HCT116 (cell line): ENCODE measurements at regions not wholly inside any gene's neighbourhood (a gene's known extent, or its start where the extent isn't known, plus 50 kb on each side); places are given as distances from the start of the nearest gene placed in this dataset.

Experiments
- ATAC-seq: fragments of 200-7000 bp; cut with Tn5 transposase; 2 replicates; pipeline ENCODE4 v1.9.1; 2020; ENCODE audit warnings: mild to moderate bottlenecking, moderate library complexity
- BruUV-seq: library from RNA; stranded (reverse); fragments of 400-500 nt; replicated peaks from 2 replicates; lab custom pipeline; 2021; lab: Mats Ljungman, UMichigan
- CTCF ChIA-PET: fragments of 300-600 bp; sonication (Branson Sonifier 250); formaldehyde crosslinking; loops from one replicate; lab custom pipeline; 2021; ENCODE audit warnings: antibody characterized with exemption; lab: Charles Lee
- POLR2A ChIA-PET: fragments of 300-600, 350-600 bp; sonication (Branson Sonifier 250); formaldehyde crosslinking; loops from one replicate; lab custom pipeline; 2021; ENCODE audit warnings: antibody characterized with exemption; lab: Charles Lee
- RAD21 ChIA-PET, 2 experiments: fragments of 300-600 bp; sonication (Branson Sonifier 250); formaldehyde crosslinking; loops; one replicate each; lab custom pipeline; 2023; ENCODE audit warnings: low total read pairs in 2 of 2; ENCODE audit not compliant: uncharacterized antibody in 2 of 2, unreplicated experiment in 2 of 2, low non-redundant PET in 1 of 2; lab: Charles Lee
- DNase-seq: peaks from one replicate; pipeline ENCODE4 v3.0.0-alpha.2; 2010; ENCODE audit warnings: low read depth, low spot score
- H2AFZ ChIP-seq: fragments of 200-600 bp; shearing (Covaris generic), sonication (generic); 2 replicates; pipeline ENCODE4 v1.6.1; 2017; ENCODE audit warnings: low read depth, mixed run types, mixed read lengths, antibody characterized with exemption, low read length; ENCODE audit not compliant: poor library complexity, severe bottlenecking
- H3K27ac ChIP-seq: 2 replicates; pipeline ENCODE4 v1.5.1; 2012; ENCODE audit warnings: low read depth, low read length
- H3K27me3 ChIP-seq: fragments of 200-600 bp; sonication (generic); 2 replicates; pipeline ENCODE4 v1.6.1; 2016; ENCODE audit warnings: mixed run types, low read length, mixed read lengths; ENCODE audit not compliant: insufficient read depth
- H3K36me3 ChIP-seq, 2 experiments: fragments of 200-500 bp in 1 of 2; fragments of 200-600 bp in 1 of 2; sonication (Bioruptor generic) in 1 of 2; sonication (generic) in 1 of 2; 2 replicates each; pipeline versions ENCODE4 v1.5.1 to v1.6.1; 2014 to 2016; ENCODE audit warnings: low read length in 2 of 2, inconsistent platforms in 1 of 2, mixed read lengths in 1 of 2, mixed run types in 1 of 2; ENCODE audit not compliant: insufficient read depth in 2 of 2, control insufficient read depth in 1 of 2
- H3K4me1 ChIP-seq, 2 experiments: fragments of 200-600 bp in 1 of 2; sonication (generic) in 1 of 2; 2 replicates each; pipeline versions ENCODE4 v1.5.1 to v1.6.1; 2012 to 2017; ENCODE audit warnings: low read length in 2 of 2, inconsistent platforms in 1 of 2, mild to moderate bottlenecking in 1 of 2, mixed read lengths in 1 of 2, mixed run types in 1 of 2, moderate library complexity in 1 of 2; ENCODE audit not compliant: insufficient read depth in 2 of 2, control insufficient read depth in 1 of 2
- H3K4me2 ChIP-seq: fragments of 200-600 bp; sonication (generic); 2 replicates; pipeline ENCODE4 v1.6.1; 2017; ENCODE audit warnings: mixed run types, low read length, mixed read lengths
- H3K4me3 ChIP-seq, 2 experiments: fragments of 200-600 bp in 1 of 2; sonication (generic) in 1 of 2; replicated peaks in 1 of 2; 2 replicates each; pipeline ENCODE4 v1.5.1; 2011 to 2016; ENCODE audit warnings: low read length in 2 of 2, control low read depth in 1 of 2, low read depth in 1 of 2, mild to moderate bottlenecking in 1 of 2, mixed read lengths in 1 of 2, mixed run types in 1 of 2
- H3K79me2 ChIP-seq: fragments of 200-600 bp; sonication (generic); 2 replicates; pipeline ENCODE4 v1.6.1; 2017; ENCODE audit warnings: mild to moderate bottlenecking, mixed run types, low read length, moderate library complexity, mixed read lengths; ENCODE audit not compliant: insufficient read depth
- H3K9ac ChIP-seq: fragments of 200-600 bp; sonication (generic); 2 replicates; pipeline ENCODE4 v1.6.1; 2016; ENCODE audit warnings: low read length, mixed read lengths
- H3K9me2 ChIP-seq: fragments of 200-600 bp; sonication (generic), shearing (Covaris generic); 2 replicates; pipeline ENCODE4 v1.6.1; 2017; ENCODE audit warnings: mixed run types, mild to moderate bottlenecking, moderate library complexity; ENCODE audit not compliant: insufficient read depth
- H3K9me3 ChIP-seq, 2 experiments: fragments of 200-500 bp in 1 of 2; fragments of 200-600 bp in 1 of 2; sonication (Bioruptor generic) in 1 of 2; sonication (generic) in 1 of 2; 2 replicates each; pipeline ENCODE4 v1.6.1; 2014 to 2017; ENCODE audit warnings: low read length in 2 of 2, mixed read lengths in 2 of 2, inconsistent platforms in 1 of 2, low read depth in 1 of 2, mild to moderate bottlenecking in 1 of 2, mixed run types in 1 of 2, moderate library complexity in 1 of 2; ENCODE audit not compliant: control insufficient read depth in 1 of 2, insufficient read depth in 1 of 2
- H4K20me1 ChIP-seq: fragments of 200-600 bp; sonication (generic), shearing (Covaris generic); 2 replicates; pipeline ENCODE4 v1.6.1; 2017; ENCODE audit warnings: mixed run types, mild to moderate bottlenecking, moderate library complexity; ENCODE audit not compliant: insufficient read depth
- ATF3 ChIP-seq: IDR thresholded peaks from 2 replicates; pipeline ENCODE4 v1.6.1; 2012
- CBX3 ChIP-seq: IDR thresholded peaks from 2 replicates; pipeline ENCODE4 v1.6.1; 2012; ENCODE audit warnings: low read depth
- CEBPB ChIP-seq: IDR thresholded peaks from 2 replicates; pipeline ENCODE4 v1.6.1; 2012; ENCODE audit warnings: low read depth
- CTCF ChIP-seq, 3 experiments: fragments of 200-600 bp in 1 of 3; sonication (generic) in 1 of 3; IDR thresholded peaks in 2 of 3; conservative IDR thresholded peaks in 1 of 3; 2 replicates each; pipeline ENCODE4 v1.5.1; 2012 to 2017; ENCODE audit warnings: low read depth in 2 of 3, low read length in 2 of 3, antibody characterized with exemption in 1 of 3, borderline replicate concordance in 1 of 3, control low read depth in 1 of 3, mild to moderate bottlenecking in 1 of 3, mixed read lengths in 1 of 3, mixed run types in 1 of 3, moderate library complexity in 1 of 3; ENCODE audit not compliant: insufficient read depth in 1 of 3
- ELF1 ChIP-seq: IDR thresholded peaks from 2 replicates; pipeline ENCODE4 v1.6.1; 2012; ENCODE audit warnings: low read depth, borderline replicate concordance
- EZH2 ChIP-seq: fragments of 200-600 bp; sonication (generic); IDR thresholded peaks from 2 replicates; pipeline ENCODE4 v1.6.1; 2017; ENCODE audit warnings: antibody characterized with exemption, mixed run types
- EZH2phosphoT487 ChIP-seq: fragments of 200-600 bp; IDR thresholded peaks from 2 replicates; pipeline ENCODE4 v1.6.1; 2018; ENCODE audit warnings: antibody characterized with exemption, borderline replicate concordance
- JUND ChIP-seq: IDR thresholded peaks from 2 replicates; pipeline ENCODE4 v1.6.1; 2012
- MAX ChIP-seq: IDR thresholded peaks from 2 replicates; pipeline ENCODE4 v1.6.1; 2012
- POLR2A ChIP-seq: IDR thresholded peaks from 2 replicates; pipeline ENCODE4 v1.7.0; 2011; ENCODE audit warnings: borderline replicate concordance; ENCODE audit not compliant: insufficient read depth, insufficient read length; ENCODE audit errors: extremely low read depth
- RAD21 ChIP-seq: IDR thresholded peaks from 2 replicates; pipeline ENCODE4 v1.6.1; 2012; ENCODE audit warnings: low read depth, mild to moderate bottlenecking
- SIN3A ChIP-seq: IDR thresholded peaks from 2 replicates; pipeline ENCODE4 v1.6.1; 2012; ENCODE audit warnings: low read depth
- SP1 ChIP-seq: IDR thresholded peaks from 2 replicates; pipeline ENCODE4 v1.6.1; 2012; ENCODE audit warnings: low read depth
- TCF7L2 ChIP-seq: IDR thresholded peaks from 2 replicates; pipeline ENCODE4 v1.7.0; 2011; ENCODE audit warnings: borderline replicate concordance, inconsistent platforms; ENCODE audit not compliant: insufficient read depth, insufficient read length; ENCODE audit errors: extremely low read depth
- YY1 ChIP-seq: IDR thresholded peaks from 2 replicates; pipeline ENCODE4 v1.6.1; 2011; ENCODE audit warnings: low read length, low read depth, moderate library complexity, mild to moderate bottlenecking; ENCODE audit not compliant: insufficient replicate concordance; ENCODE audit errors: extremely low read depth
- ZFX ChIP-seq: fragments of 450-650 bp; IDR thresholded peaks from 2 replicates; pipeline ENCODE4 v1.6.1; 2017
- ZNF274 ChIP-seq: fragments of 200-500 bp; sonication (Bioruptor generic); IDR thresholded peaks from 2 replicates; pipeline ENCODE4 v1.6.1; 2014; ENCODE audit warnings: mild to moderate bottlenecking, low read depth, low read length, inconsistent platforms
- intact Hi-C: fragments of 100-400 bp; cut with micrococcal nuclease; formaldehyde crosslinking; loops from 2 replicates; pipeline ENCODE4 v1.10.0; 2022

- H2AFZ ChIP-seq: no peak overlapping the region
- no peaks in the 10 kb centered on the region for H3K9me3 ChIP-seq
- no peak overlapping the region for H3K9ac ChIP-seq
- CTCF ChIA-PET: no interaction called here
- no peaks in the 10 kb centered on the region for H3K9me2 ChIP-seq
- no TSS peak for BruUV-seq
- H3K4me3 ChIP-seq: no peak overlapping the region
- RAD21 ChIA-PET: no interaction called here
- H4K20me1 ChIP-seq: no peaks in the 10 kb centered on the region
- H3K27ac ChIP-seq: no peak overlapping the region
- TF ChIP-seq YY1 (no peak), ZFX (no peak), TCF7L2 (no peak), POLR2A (no peak), JUND (no peak)
- no peaks in the 10 kb centered on the region for H3K36me3 ChIP-seq
- H3K27me3 ChIP-seq: peaks cover 22% of the 10 kb centered on the region; the same call in 1 of the 2 replicates
- DNase-seq: no peak
- no peaks in the 10 kb centered on the region for H3K4me1 ChIP-seq
- no peak for ATAC-seq
- intact Hi-C loops: no loop called here
- no peak overlapping the region for H3K4me2 ChIP-seq
- no peaks in the 10 kb centered on the region for H3K79me2 ChIP-seq
- POLR2A ChIA-PET: no interaction called here
Measured at GRCh38 chr2:217396165-217396564, 536.3 kb upstream of the TNP1 start.

DNA sequence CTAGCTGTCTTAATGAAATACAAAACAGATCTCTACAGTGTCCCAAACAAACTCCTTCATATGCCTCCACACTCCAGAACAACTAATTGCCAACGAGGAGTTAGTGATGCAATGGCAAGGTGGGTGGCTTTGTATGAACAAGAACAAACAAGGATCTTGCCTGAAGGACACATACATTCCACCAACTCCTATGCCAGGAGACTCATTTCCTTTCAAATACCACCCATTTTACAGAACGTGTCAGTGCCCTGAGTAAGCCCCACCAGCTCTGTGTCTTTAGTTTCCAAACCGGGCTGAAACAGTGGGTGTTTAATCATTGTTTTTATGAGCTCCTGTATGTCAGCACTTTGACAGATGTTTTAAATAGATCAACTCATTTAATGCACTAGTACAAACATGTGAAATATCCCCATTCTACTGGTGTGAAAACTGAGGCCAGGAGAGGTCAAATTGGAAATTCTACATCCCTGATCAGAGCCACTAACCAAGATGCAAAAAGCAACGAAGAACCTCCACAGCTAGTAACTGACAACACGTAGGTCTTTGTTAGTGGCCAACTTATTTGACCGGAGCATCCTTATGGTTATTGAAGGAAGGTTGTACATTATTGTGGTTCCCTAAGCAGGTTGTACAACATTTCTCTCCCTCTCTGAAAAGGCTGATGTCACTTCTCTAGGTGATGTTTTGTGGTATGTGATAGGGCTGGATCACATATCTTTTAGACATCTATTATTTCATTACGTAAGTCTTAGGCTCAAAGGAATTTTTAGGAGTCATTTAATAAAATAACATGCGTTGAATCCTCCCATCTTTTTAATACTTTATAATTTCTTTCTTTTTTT is 534.9 kb upstream of the TNP1 start:
- Histone ChIP-seq H3K9ac (no peak overlapping the region), H3K9me2 (no peaks in the 10 kb centered on the region), H3K9me3 (no peaks in the 10 kb centered on the region), H3K79me2 (no peaks in the 10 kb centered on the region), H3K36me3 (no peaks in the 10 kb centered on the region)
- POLR2A ChIA-PET: no interaction called here
- CTCF ChIA-PET: no interaction called here
- no peak for TF ChIP-seq YY1
- TF ChIP-seq CTCF (IDR thresholded peaks at IDR 0.05 in 2 of 3, conservative IDR thresholded peaks at IDR 0.05 in 1 of 3; ENCODE audit: borderline replicate concordance in 1 of 3, insufficient read depth in 1 of 3, low read depth in 2 of 3, low read length in 2 of 3): no peak
- no peak for TF ChIP-seq ELF1
- TF ChIP-seq POLR2A: no peak
- TF ChIP-seq SIN3A: no peak
- no peak for TF ChIP-seq SP1
- TF ChIP-seq RAD21: no peak
- TF ChIP-seq EZH2: no peak
- no peak for TF ChIP-seq EZH2phosphoT487
- TF ChIP-seq ATF3: no peak
- TF ChIP-seq CEBPB: no peak
- no peak for TF ChIP-seq ZNF274
- TF ChIP-seq CBX3: no peak
- no peak for TF ChIP-seq MAX
- TF ChIP-seq, all 23 proteins: peak for 0
- Histone ChIP-seq H3K27ac (no peak overlapping the region), H3K4me1 (no peaks in the 10 kb centered on the region), H3K4me3 (no peak overlapping the region), H3K27me3 (peaks cover 22% of the 10 kb centered on the region; the same call in 1 of the 2 replicates), H4K20me1 (no peaks in the 10 kb centered on the region), H2AFZ (no peak overlapping the region), H3K4me2 (no peak overlapping the region)
- ATAC-seq: no peak
- DNase-seq: no peak
- BruUV-seq: no TSS peak
- RAD21 ChIA-PET: no interaction called here
- intact Hi-C loops: no loop called here
